Inferior parietal cortex (tissue), 1 donor: ENCODE measurements at regions not wholly inside any gene's neighbourhood (a gene's known extent, or its start where the extent isn't known, plus 50 kb on each side); places are given as distances from the start of the nearest gene placed in this dataset.
A peak's percentile ranks its signal among the peaks of the same experiment; 100 is the strongest.
"Not testable (repeated sequence)": the region's sequence is repeated elsewhere in the genome, so short reads cannot be mapped to it uniquely, and the experiment has no call there.

Experiments
- DNase-seq: peaks from one replicate; pipeline ENCODE4 v3.0.0-alpha.2; 2016; ENCODE audit errors: extremely low spot score

GRCh38 chr20:57834306-57835073, 124.7 kb upstream of the PMEPA1 start:
- no peak for DNase-seq

GRCh38 chr20:57831993-57832585, 122.3 kb upstream of the PMEPA1 start:
- no peak for DNase-seq

GRCh38 chr20:57831326-57831992, 121.6 kb upstream of the PMEPA1 start:
- DNase-seq: no peak

DNA sequence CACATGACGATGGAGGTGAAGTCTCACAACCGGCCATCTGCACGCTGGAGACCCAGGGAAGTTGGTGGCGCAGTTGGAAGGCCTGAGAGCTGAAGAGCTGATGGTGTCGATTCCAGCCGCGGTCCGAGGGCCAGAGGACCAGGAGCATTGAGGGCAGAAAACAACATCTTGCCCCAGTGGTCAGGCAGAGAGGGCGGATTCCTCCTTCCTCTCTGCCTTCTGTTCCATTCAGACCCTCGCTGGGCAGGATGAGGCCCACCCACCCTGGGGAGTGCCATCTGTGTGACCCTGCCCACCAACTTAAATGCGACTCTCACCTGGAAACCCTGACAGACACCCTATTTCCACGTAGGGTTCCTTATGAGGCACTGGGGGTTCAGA, 120.7 kb upstream of the PMEPA1 start:
- no peak for DNase-seq

DNA sequence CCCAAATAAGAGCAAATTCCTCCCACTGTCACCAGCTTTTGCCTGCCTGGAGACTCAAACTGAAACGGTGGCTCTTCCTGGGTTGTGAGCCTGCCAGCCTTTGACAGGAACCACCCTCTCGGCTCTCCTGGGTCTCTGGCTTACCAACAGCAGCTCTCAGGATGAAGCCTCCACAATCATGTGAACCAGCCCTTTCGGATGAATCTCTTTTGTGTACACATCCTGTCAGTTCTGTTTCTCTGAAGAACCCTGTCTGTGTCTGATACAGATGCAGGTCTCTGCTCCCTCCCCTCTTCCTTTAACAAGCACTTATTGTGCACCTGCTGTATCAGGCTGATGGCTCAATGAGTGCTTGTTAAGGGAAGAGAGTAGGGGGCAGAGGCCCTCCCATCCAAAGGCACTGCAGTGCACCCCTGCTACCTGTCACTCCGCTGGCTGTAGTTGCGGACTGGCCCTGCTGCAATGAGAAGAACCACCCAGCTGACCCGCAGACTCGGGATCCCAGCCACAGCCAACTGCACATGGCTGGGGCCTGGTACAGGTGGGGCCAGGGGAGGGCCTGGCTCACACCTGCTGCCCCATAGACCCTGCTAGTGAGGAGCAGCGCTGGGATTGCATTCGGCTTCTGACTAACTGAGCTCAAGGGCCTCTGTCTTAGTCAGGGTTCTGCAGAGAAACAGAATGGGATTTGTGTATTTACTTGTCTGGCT, 120.1 kb upstream of the PMEPA1 start:
- DNase-seq: no peak

DNA sequence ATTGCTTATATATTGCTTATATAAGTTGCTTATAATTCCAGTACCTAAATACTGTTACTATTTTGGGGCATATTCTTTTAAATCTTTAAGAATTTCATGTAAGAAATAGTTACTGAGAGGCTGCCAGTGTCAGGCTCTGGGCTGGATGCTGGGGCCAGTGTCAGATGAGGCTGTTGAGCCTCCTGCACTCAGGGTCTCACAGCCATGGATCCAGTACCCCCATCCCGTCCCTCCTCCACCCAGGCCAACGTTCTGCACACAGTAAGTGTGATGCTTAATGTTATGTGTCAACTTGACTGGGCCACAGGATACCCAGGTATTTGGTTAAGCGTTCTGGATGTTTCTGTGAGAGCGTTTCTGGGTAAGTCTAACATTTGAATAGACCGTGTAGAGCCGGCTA, 119.5 kb upstream of the PMEPA1 start:
- no peak for DNase-seq

GRCh38 chr20:57828696-57829095, 118.9 kb upstream of the PMEPA1 start:
- DNase-seq: no peak

- no peak for DNase-seq
Measured at GRCh38 chr20:57826666-57827287, 117.0 kb upstream of the PMEPA1 start.

DNA sequence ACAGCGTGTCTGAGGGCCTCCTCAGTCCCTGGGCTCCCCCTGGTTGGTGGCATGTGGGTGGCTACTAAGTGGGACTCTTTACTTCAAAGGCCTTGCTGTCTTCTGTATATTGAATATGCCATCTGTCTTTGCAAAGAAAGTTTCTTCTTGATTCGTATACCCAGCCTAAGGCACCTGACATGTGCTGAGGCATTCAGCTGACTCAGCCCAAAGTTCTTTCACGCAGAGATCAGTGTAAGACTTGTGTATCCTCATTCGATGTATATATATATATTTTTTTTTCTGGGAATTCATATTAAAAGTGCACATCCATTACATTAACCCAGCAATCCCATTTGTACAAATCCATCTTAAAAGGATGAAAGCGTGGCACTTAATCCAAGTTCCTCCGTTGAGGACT, 115.1 kb upstream of the PMEPA1 start:
- no peak for DNase-seq

- DNase-seq: no peak
Measured at GRCh38 chr20:57821935-57822334, 112.1 kb upstream of the PMEPA1 start.

- DNase-seq: no peak
Measured at GRCh38 chr20:57819691-57820380, 110.0 kb upstream of the PMEPA1 start.

- no peak for DNase-seq
Measured at GRCh38 chr20:57819291-57819690, 109.5 kb upstream of the PMEPA1 start.

DNA sequence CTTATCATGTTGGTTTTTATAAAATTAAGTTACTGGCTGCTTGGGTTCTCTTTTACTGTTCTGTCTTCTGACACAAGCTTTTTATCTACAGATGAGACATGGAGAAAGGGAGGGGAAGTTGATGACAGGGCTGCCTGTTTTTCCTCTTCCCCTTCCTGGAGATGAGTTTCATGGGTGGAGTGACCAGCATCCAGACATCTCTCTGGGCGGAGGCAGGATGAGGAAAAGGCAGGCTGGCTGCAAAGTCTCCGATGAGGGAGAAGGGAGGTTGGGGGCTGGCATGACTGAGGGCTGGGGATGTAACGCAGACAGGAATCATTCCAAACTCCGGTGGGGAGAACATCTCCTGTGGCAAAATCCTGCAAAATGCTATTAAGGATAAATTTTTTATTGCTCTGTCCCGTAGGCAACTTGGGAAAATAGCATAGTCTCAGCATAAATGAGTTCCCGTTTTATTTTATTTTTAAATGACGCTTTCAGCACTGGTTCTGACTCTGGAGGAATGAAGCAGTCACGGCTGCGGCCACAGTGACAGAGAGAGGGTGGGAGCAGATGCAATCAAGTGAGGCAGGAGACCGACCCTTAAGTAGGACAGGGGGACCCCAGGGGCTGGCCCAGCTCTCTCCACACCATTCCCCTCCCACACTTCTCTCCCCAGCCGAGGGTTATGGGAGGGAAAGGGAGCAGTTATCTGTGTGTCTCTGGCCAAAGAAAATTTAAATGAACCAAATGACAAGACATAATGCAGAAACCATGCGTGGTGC, 108.8 kb upstream of the PMEPA1 start:
- no peak for DNase-seq

GRCh38 chr20:57815405-57815804, 105.6 kb upstream of the PMEPA1 start:
- no peak for DNase-seq

GRCh38 chr20:57814529-57814928, 104.7 kb upstream of the PMEPA1 start:
- DNase-seq: no peak

DNA sequence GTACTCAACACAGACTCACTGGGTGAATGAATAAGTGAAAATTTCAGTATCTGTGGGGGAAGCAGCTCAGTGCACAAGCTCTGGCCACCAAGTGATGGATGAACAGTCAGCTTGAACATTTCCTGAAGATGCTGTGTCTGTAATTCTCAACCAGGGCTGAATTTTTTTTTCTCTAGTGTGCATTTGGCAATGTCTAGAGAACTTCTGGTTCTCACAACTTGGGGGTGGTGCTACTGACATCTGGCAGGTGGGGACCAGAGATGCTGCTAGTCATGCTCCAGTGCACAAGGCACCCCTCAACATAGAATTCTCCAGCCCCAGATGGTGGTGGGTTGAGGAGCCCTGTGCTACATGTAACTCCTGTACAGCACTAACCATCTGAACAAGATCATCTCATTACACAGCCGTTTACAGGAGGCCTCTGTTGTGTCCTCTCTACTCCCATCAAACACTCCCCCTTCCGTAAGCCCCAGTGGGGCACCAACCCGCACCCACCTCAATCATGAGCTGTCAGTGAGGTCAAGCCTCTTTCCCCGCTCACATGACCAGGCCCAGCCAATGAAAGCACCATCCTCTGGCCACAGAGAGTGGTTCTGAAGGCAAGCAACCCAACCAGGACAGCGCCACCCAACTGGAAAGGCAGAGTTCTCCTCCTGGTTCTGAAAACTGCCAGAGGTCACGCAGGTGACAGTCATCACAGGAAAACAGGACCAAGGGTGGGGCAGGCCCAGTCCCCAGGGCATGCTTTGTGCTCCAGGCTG, 103.9 kb upstream of the PMEPA1 start:
- no peak for DNase-seq

GRCh38 chr20:57812632-57813031, 102.8 kb upstream of the PMEPA1 start:
- not testable (repeated sequence) for DNase-seq

DNA sequence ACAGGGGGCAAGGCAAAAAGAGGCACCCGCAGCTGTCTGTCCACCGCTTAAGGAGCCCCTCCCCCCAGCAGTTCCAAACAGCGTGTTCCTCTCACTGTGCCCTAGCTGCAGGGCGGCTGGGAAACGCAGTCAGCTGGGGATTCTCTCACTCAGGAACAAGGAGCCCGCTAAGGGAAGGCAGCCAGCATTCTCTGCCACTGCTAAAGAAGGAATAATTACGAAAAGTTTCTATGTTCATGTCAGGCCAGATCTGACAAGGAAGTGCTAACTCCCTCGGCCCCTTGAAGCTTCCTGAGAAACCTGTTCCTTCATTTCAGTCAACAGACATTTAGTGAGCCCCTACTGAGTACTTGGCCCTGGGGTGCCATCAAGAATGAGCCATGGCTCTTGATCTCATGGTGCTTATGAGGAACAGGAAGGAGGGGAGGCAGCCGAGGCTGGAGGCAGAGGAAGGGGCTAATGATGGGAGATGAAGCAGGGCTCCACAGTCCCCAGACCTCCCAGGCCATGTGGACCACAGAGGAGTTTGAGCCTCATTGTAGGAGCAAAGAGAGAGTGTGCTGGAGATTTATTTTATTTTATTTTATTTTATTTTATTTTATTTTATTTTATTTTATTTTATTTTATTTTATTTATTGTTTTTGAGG, 101.7 kb upstream of the PMEPA1 start:
- DNase-seq: peak; percentile 22
